ENCODE measurements at regions not wholly inside any gene's neighbourhood (a gene's known extent, or its start where the extent isn't known, plus 50 kb on each side); places are given as distances from the start of the nearest gene placed in this dataset.

DNA sequence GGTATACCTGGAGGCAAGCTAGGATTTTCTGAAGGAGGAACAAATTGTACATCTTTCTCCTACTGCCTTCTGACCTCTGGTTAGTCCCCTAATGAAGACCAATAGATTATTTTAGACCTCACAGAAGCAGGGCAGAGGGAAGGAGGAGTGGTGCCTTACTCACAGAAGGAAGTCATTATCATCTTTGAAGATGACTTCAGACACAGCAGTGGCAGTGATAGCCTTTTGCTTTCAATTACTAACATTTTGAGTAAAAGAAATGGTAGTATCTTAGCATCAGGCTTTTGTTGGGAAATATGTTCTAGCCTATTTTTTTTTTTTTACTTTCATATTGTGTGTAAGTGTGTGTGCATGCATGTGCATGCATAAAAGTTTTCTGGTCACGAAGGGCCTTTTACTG lies 164.2 kb upstream of the PLN start:
- Histone ChIP-seq H3K36me3 (ENCODE audit: control insufficient read depth, insufficient read depth, low read length) (no peaks in the 10 kb centered on the region), H3K4me3 (ENCODE audit: low read depth, low read length) (no peak overlapping the region), H3K9me3 (no peaks in the 10 kb centered on the region), H3K4me1 (no peaks in the 10 kb centered on the region), H3K27me3 (replicated peaks; ENCODE audit: control insufficient read depth, insufficient read depth, low read length) (no peaks in the 10 kb centered on the region)
- ChIA-PET POLR2A (no interaction called here), CTCF (interaction anchor here (0.7 kb wide), 1 partner anchor 28 kb away, joined by 3 read pairs; no protein-coding TSS in a partner anchor)
- no peaks in the 10 kb centered on the region for H3K9me3 Mint-ChIP-seq (ENCODE audit: unreplicated experiment)
- H3K36me3 Mint-ChIP-seq (ENCODE audit: insufficient read depth, unreplicated experiment), result no peaks in the 10 kb centered on the region
- H3K27ac Mint-ChIP-seq (ENCODE audit: unreplicated experiment), result no peak overlapping the region
- BruUV-seq (replicated peaks), result no TSS peak
- TF ChIP-seq, protein P1, sequence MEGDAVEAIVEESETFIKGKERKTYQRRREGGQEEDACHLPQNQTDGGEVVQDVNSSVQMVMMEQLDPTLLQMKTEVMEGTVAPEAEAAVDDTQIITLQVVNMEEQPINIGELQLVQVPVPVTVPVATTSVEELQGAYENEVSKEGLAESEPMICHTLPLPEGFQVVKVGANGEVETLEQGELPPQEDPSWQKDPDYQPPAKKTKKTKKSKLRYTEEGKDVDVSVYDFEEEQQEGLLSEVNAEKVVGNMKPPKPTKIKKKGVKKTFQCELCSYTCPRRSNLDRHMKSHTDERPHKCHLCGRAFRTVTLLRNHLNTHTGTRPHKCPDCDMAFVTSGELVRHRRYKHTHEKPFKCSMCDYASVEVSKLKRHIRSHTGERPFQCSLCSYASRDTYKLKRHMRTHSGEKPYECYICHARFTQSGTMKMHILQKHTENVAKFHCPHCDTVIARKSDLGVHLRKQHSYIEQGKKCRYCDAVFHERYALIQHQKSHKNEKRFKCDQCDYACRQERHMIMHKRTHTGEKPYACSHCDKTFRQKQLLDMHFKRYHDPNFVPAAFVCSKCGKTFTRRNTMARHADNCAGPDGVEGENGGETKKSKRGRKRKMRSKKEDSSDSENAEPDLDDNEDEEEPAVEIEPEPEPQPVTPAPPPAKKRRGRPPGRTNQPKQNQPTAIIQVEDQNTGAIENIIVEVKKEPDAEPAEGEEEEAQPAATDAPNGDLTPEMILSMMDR (IDR thresholded peaks at IDR 0.05; ENCODE audit: insufficient read depth in 1 of 2, low read depth in 1 of 2, low read length in 1 of 2, severe bottlenecking in 1 of 2, unreplicated experiment in 1 of 2), result no peak
- no peak overlapping the region for H3K4me3 Mint-ChIP-seq (ENCODE audit: unreplicated experiment)
- peaks cover 3% of the 10 kb centered on the region for H3K27me3 Mint-ChIP-seq (ENCODE audit: insufficient read depth, unreplicated experiment)
- no peaks in the 10 kb centered on the region for H3K4me1 Mint-ChIP-seq (ENCODE audit: low read depth, unreplicated experiment)
- no peak for DNase-seq
- intact Hi-C loops (cut with micrococcal nuclease; ENCODE audit: unreplicated experiment), result no loop called here

DNA sequence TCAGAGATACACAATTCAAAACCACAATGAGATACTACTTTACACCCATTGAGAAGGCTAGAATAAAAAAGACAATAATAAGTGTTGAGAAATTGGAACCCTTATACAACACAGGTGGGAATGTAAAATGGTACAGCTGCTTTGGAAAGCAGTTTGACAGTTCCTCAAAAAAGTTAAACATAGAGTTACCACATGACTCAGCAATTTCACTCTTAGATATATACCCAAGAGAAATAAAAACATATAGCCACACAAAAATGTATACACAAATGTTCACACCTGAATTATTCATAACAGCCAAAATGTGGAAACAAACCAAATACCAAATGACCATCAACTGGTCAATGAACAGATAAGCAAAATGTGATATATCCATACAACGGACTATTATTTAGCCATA lies 161.1 kb upstream of the PLN start:
- POLR2A ChIA-PET, result no interaction called here
- no peaks in the 10 kb centered on the region for H3K4me1 Mint-ChIP-seq (ENCODE audit: low read depth, unreplicated experiment)
- no peak overlapping the region for H3K4me3 Mint-ChIP-seq (ENCODE audit: unreplicated experiment)
- BruUV-seq (replicated peaks), result no TSS peak
- H3K27ac Mint-ChIP-seq (ENCODE audit: unreplicated experiment), result no peak overlapping the region
- no peaks in the 10 kb centered on the region for H3K36me3 Mint-ChIP-seq (ENCODE audit: insufficient read depth, unreplicated experiment)
- Histone ChIP-seq H3K36me3 (ENCODE audit: control insufficient read depth, insufficient read depth, low read length) (no peaks in the 10 kb centered on the region), H3K9me3 (no peaks in the 10 kb centered on the region), H3K27me3 (replicated peaks; ENCODE audit: control insufficient read depth, insufficient read depth, low read length) (no peaks in the 10 kb centered on the region), H3K4me3 (ENCODE audit: low read depth, low read length) (no peak overlapping the region), H3K4me1 (no peaks in the 10 kb centered on the region)
- no peak for DNase-seq
- TF ChIP-seq, protein P1 (IDR thresholded peaks at IDR 0.05; ENCODE audit: insufficient read depth in 1 of 2, low read depth in 1 of 2, low read length in 1 of 2, severe bottlenecking in 1 of 2, unreplicated experiment in 1 of 2), result no peak
- no peaks in the 10 kb centered on the region for H3K9me3 Mint-ChIP-seq (ENCODE audit: unreplicated experiment)
- CTCF ChIA-PET, result no interaction called here
- intact Hi-C loops (cut with micrococcal nuclease; ENCODE audit: unreplicated experiment), result no loop called here
- H3K27me3 Mint-ChIP-seq (ENCODE audit: insufficient read depth, unreplicated experiment), result peaks cover 3% of the 10 kb centered on the region

DNA sequence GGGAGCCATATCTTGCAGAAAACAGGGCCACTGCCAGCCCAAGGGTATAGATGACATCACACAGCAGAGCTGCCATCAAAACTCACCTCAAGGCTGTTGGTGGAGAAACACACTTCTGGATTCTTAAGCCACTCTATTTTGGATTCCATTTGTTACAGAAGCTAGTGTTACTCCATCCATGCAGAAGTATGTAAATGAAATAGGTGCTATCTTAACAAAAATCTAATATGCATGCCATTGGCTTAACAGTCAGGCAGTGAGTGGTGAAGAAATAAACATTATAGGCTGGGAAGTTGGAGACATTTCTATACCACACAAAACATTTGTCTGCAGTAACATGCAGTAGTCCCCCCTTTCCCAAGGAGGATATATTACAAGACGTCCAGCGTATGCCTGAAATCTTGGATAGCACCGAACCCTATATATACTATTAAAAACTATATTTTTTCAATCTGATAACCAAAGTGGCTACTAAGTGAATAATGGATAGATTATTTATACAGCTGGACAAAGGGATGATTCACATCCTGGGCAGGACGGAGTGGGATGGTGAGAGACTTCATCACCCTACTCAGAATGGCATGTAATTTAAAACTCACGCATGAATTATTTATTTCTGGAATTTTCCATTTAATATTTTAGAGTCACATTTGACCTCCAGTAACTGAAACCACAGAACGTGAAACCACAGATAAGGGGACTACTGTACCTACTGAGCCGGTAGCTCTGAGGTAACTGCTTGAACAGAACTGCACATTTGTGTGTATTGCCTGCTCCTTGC lies 160.0 kb upstream of the PLN start:
- Histone ChIP-seq H3K4me3 (ENCODE audit: low read depth, low read length) (no peak overlapping the region), H3K4me1 (no peaks in the 10 kb centered on the region), H3K27me3 (replicated peaks; ENCODE audit: control insufficient read depth, insufficient read depth, low read length) (no peaks in the 10 kb centered on the region), H3K9me3 (no peaks in the 10 kb centered on the region), H3K36me3 (ENCODE audit: control insufficient read depth, insufficient read depth, low read length) (no peaks in the 10 kb centered on the region)
- Mint-ChIP-seq H3K27ac (ENCODE audit: unreplicated experiment) (no peak overlapping the region), H3K36me3 (ENCODE audit: insufficient read depth, unreplicated experiment) (no peaks in the 10 kb centered on the region), H3K4me3 (ENCODE audit: unreplicated experiment) (no peak overlapping the region), H3K4me1 (ENCODE audit: low read depth, unreplicated experiment) (no peaks in the 10 kb centered on the region), H3K27me3 (ENCODE audit: insufficient read depth, unreplicated experiment) (peaks cover 3% of the 10 kb centered on the region), H3K9me3 (ENCODE audit: unreplicated experiment) (no peaks in the 10 kb centered on the region)
- POLR2A ChIA-PET, result no interaction called here
- CTCF ChIA-PET, result no interaction called here
- no peak for DNase-seq
- TF ChIP-seq, protein P1 (IDR thresholded peaks at IDR 0.05; ENCODE audit: insufficient read depth in 1 of 2, low read depth in 1 of 2, low read length in 1 of 2, severe bottlenecking in 1 of 2, unreplicated experiment in 1 of 2), result no peak
- BruUV-seq (replicated peaks), result no TSS peak
- intact Hi-C loops (cut with micrococcal nuclease; ENCODE audit: unreplicated experiment), result no loop called here

Data from Caco-2 (cell line).